CD8-positive, alpha-beta memory T cell (primary cell): ENCODE measurements at regions not wholly inside any gene's neighbourhood (a gene's known extent, or its start where the extent isn't known, plus 50 kb on each side); places are given as distances from the start of the nearest gene placed in this dataset.
A peak's percentile ranks its signal among the peaks of the same experiment; 100 is the strongest.
"Not testable (repeated sequence)": the region's sequence is repeated elsewhere in the genome, so short reads cannot be mapped to it uniquely, and the experiment has no call there.

ENCODE experiments used
- CTCF ChIA-PET: fragments of 350-600 bp; sonication (Branson Sonifier 250); formaldehyde crosslinking; loops from one replicate; lab custom pipeline; 2021; ENCODE audit warnings: antibody characterized with exemption; lab: Charles Lee
- POLR2A ChIA-PET: fragments of 350-600 bp; sonication (Branson Sonifier 250); formaldehyde crosslinking; loops from one replicate; lab custom pipeline; 2021; ENCODE audit warnings: antibody characterized with exemption; lab: Charles Lee
- DNase-seq, 5 donors: peaks; one replicate each; pipeline versions ENCODE4 v3.0.0 to v3.0.0-alpha.2; 2020 to 2022; ENCODE audit warnings: mixed read lengths in 1 of 5
- H3K27ac ChIP-seq: one replicate; pipeline ENCODE4 v1.7.0; 2013; ENCODE audit warnings: low read depth, mild to moderate bottlenecking, low read length, moderate library complexity
- H3K27me3 ChIP-seq: 2 replicates; pipeline ENCODE4 v1.7.0; 2013; ENCODE audit warnings: low read length, mild to moderate bottlenecking; ENCODE audit not compliant: insufficient read depth, poor library complexity, severe bottlenecking
- H3K36me3 ChIP-seq: 2 replicates; pipeline ENCODE4 v1.7.0; 2013; ENCODE audit warnings: mild to moderate bottlenecking, low read length, moderate library complexity; ENCODE audit not compliant: insufficient read depth
- H3K4me1 ChIP-seq: 2 replicates; pipeline ENCODE4 v1.7.0; 2013; ENCODE audit warnings: mild to moderate bottlenecking, low read length, moderate library complexity; ENCODE audit not compliant: insufficient read depth
- H3K4me3 ChIP-seq: 2 replicates; pipeline ENCODE4 v1.7.0; 2013; ENCODE audit warnings: mild to moderate bottlenecking, low read length
- H3K9me3 ChIP-seq: 2 replicates; pipeline ENCODE4 v1.7.0; 2013; ENCODE audit warnings: mild to moderate bottlenecking, low read length
- H3K27ac Mint-ChIP-seq, 8 donors: one replicate each; pipeline ENCODE4 v1.8.0; 2020 to 2021; ENCODE audit warnings: mixed read lengths in 8 of 8, mild to moderate bottlenecking in 6 of 8, inconsistent platforms in 3 of 8, moderate library complexity in 3 of 8
- H3K27me3 Mint-ChIP-seq, 2 donors: one replicate each; pipeline ENCODE4 v1.8.0; 2020 to 2021; ENCODE audit warnings: mixed read lengths in 2 of 2, mild to moderate bottlenecking in 1 of 2, moderate library complexity in 1 of 2
- H3K36me3 Mint-ChIP-seq, 3 donors: one replicate each; pipeline ENCODE4 v1.8.0; 2020 to 2021; ENCODE audit warnings: mixed read lengths in 3 of 3, inconsistent platforms in 1 of 3, mild to moderate bottlenecking in 1 of 3
- H3K4me1 Mint-ChIP-seq, 3 donors: one replicate each; pipeline ENCODE4 v1.8.0; 2020 to 2021; ENCODE audit warnings: mixed read lengths in 3 of 3, inconsistent platforms in 1 of 3, mild to moderate bottlenecking in 1 of 3
- H3K4me3 Mint-ChIP-seq, 7 donors: one replicate each; pipeline ENCODE4 v1.8.0; 2020 to 2021; ENCODE audit warnings: mixed read lengths in 7 of 7, mild to moderate bottlenecking in 6 of 7, moderate library complexity in 4 of 7, inconsistent platforms in 2 of 7
- H3K9me3 Mint-ChIP-seq, 5 donors: one replicate each; pipeline ENCODE4 v1.8.0; 2020 to 2022; ENCODE audit warnings: mixed read lengths in 5 of 5, mild to moderate bottlenecking in 3 of 5, moderate library complexity in 2 of 5, inconsistent platforms in 1 of 5

GRCh38 chr5:166803058-166803457 lies 1488.4 kb upstream of the WWC1 start:
- ChIA-PET POLR2A (no interaction called here), CTCF (no interaction called here)
- Histone ChIP-seq H3K9me3 (no peaks in the 10 kb centered on the region), H3K4me3 (no peak overlapping the region), H3K27me3 (no peaks in the 10 kb centered on the region), H3K4me1 (no peaks in the 10 kb centered on the region), H3K27ac (no peak overlapping the region), H3K36me3 (no peaks in the 10 kb centered on the region)
- no peak for DNase-seq
- H3K9me3 Mint-ChIP-seq = peaks cover 5 to 16% (median 8%) of the 10 kb centered on the region in 5 donors
- no peaks in the 10 kb centered on the region for H3K4me1 Mint-ChIP-seq
- H3K4me3 Mint-ChIP-seq = no peak overlapping the region
- no peaks in the 10 kb centered on the region for H3K36me3 Mint-ChIP-seq
- no peaks in the 10 kb centered on the region for H3K27me3 Mint-ChIP-seq
- H3K27ac Mint-ChIP-seq = no peak overlapping the region

DNA sequence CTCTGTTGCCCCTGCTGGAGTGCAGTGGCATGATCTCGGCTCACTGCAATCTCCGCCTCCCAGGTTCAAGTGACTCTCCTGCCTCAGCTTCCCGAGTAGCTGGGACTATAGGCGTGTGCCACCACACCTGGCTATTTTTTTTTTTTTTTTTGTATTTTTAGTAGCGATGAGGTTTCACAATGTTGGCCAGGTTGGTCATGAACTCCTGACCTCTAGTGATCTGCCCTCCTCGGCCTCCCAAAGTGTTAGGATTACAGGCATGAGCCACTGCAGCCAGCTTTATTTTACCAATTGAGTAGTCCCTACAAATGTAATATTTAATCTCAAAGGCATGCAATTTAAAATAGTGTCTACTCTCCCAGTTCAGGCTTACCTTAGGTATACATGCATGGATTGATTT lies 1487.2 kb upstream of the WWC1 start:
- DNase-seq, H3K9me3 ChIP-seq, H3K4me3 ChIP-seq, H3K36me3 ChIP-seq, H3K27ac Mint-ChIP-seq, CTCF ChIA-PET, H3K4me3 Mint-ChIP-seq, H3K4me1 ChIP-seq, H3K27me3 Mint-ChIP-seq, H3K36me3 Mint-ChIP-seq, H3K4me1 Mint-ChIP-seq, H3K27me3 ChIP-seq, H3K27ac ChIP-seq, POLR2A ChIA-PET: not testable (repeated sequence)
- H3K9me3 Mint-ChIP-seq = peaks cover 3 to 14% (median 12%) of the 10 kb centered on the region in 5 donors

- CTCF ChIA-PET, H3K4me1 Mint-ChIP-seq, DNase-seq, H3K36me3 Mint-ChIP-seq, H3K27me3 Mint-ChIP-seq, H3K4me3 Mint-ChIP-seq, H3K27ac Mint-ChIP-seq, H3K36me3 ChIP-seq, H3K27ac ChIP-seq, POLR2A ChIA-PET, H3K27me3 ChIP-seq, H3K9me3 ChIP-seq, H3K4me3 ChIP-seq, H3K4me1 ChIP-seq: not testable (repeated sequence)
- peaks cover 5 to 18% (median 12%) of the 10 kb centered on the region in 5 donors for H3K9me3 Mint-ChIP-seq
Observed at GRCh38 chr5:166804693-166805092, 1486.8 kb upstream of the WWC1 start.

- H3K36me3 Mint-ChIP-seq, H3K27ac ChIP-seq, DNase-seq, H3K4me3 ChIP-seq, H3K27me3 Mint-ChIP-seq, CTCF ChIA-PET, POLR2A ChIA-PET, H3K27ac Mint-ChIP-seq, H3K9me3 ChIP-seq, H3K4me1 ChIP-seq, H3K4me3 Mint-ChIP-seq, H3K36me3 ChIP-seq, H3K27me3 ChIP-seq, H3K4me1 Mint-ChIP-seq: not testable (repeated sequence)
- peaks cover 11 to 19% (median 15%) of the 10 kb centered on the region in 5 donors for H3K9me3 Mint-ChIP-seq
Observed at GRCh38 chr5:166810093-166810658, 1481.3 kb upstream of the WWC1 start.

GRCh38 chr5:166810721-166811120 lies 1480.7 kb upstream of the WWC1 start:
- POLR2A ChIA-PET = no interaction called here

GRCh38 chr5:166823360-166823759 lies 1468.1 kb upstream of the WWC1 start:
- no peaks in the 10 kb centered on the region for H3K4me1 ChIP-seq
- no peaks in the 10 kb centered on the region for H3K9me3 ChIP-seq
- H3K4me3 ChIP-seq = no peak overlapping the region
- CTCF ChIA-PET = no interaction called here
- Mint-ChIP-seq H3K27me3 (no peaks in the 10 kb centered on the region), H3K4me1 (no peaks in the 10 kb centered on the region), H3K4me3 (no peak overlapping the region), H3K9me3 (peaks cover 7 to 22% (median 11%) of the 10 kb centered on the region in 5 donors), H3K36me3 (no peaks in the 10 kb centered on the region), H3K27ac (no peak overlapping the region)
- POLR2A ChIA-PET = no interaction called here
- H3K27me3 ChIP-seq = no peaks in the 10 kb centered on the region
- DNase-seq = no peak
- H3K36me3 ChIP-seq = no peaks in the 10 kb centered on the region
- no peak overlapping the region for H3K27ac ChIP-seq

More at GRCh38 chr5:166810721-166811120, 1480.7 kb upstream of the WWC1 start:
- Histone ChIP-seq H3K27me3 (no peaks in the 10 kb centered on the region), H3K27ac (no peak overlapping the region), H3K4me1 (no peaks in the 10 kb centered on the region), H3K36me3 (no peaks in the 10 kb centered on the region), H3K4me3 (no peak overlapping the region), H3K9me3 (no peaks in the 10 kb centered on the region)
- no peaks in the 10 kb centered on the region for H3K4me1 Mint-ChIP-seq
- H3K36me3 Mint-ChIP-seq = no peaks in the 10 kb centered on the region
- no peak overlapping the region for H3K27ac Mint-ChIP-seq
- H3K4me3 Mint-ChIP-seq = no peak overlapping the region
- H3K9me3 Mint-ChIP-seq = peaks cover 11 to 17% (median 14%) of the 10 kb centered on the region in 5 donors
- CTCF ChIA-PET = no interaction called here
- DNase-seq = no peak
- no peaks in the 10 kb centered on the region for H3K27me3 Mint-ChIP-seq

DNA sequence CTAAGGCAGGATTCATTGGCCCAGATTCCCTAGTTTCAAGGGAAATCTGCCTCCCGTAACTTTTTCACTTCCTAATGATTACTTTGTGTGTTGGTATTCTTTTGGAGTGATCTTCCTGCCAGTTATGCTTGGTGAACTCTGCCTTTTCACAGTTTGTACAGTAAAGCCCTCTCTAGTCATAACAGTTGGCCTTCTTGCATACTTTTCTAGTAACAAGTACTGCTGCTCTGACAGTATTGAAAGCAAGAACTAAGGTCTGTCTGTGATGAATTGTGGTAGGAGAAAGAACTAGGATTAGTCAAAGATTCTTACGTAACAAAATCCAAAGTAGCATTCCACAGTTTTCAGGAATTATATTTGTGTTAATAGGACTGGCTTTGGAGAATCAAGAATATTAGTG lies 1457.2 kb upstream of the WWC1 start:
- no peak overlapping the region for H3K4me3 Mint-ChIP-seq
- no peaks in the 10 kb centered on the region for H3K27me3 ChIP-seq
- H3K36me3 ChIP-seq = no peaks in the 10 kb centered on the region
- peak overlapping the region; percentile 11 for H3K4me3 ChIP-seq
- H3K4me1 Mint-ChIP-seq = no peaks in the 10 kb centered on the region
- H3K36me3 Mint-ChIP-seq = no peaks in the 10 kb centered on the region
- H3K27ac Mint-ChIP-seq = no peak overlapping the region
- no peak for DNase-seq
- H3K9me3 ChIP-seq = no peaks in the 10 kb centered on the region
- no peaks in the 10 kb centered on the region for H3K27me3 Mint-ChIP-seq
- peaks cover 3 to 23% (median 3%) of the 10 kb centered on the region in 5 donors for H3K9me3 Mint-ChIP-seq
- CTCF ChIA-PET = no interaction called here
- H3K27ac ChIP-seq = no peak overlapping the region
- no peaks in the 10 kb centered on the region for H3K4me1 ChIP-seq
- POLR2A ChIA-PET = no interaction called here

GRCh38 chr5:166845044-166845443 lies 1446.4 kb upstream of the WWC1 start:
- peaks cover 0 to 1% of the 10 kb centered on the region in 2 donors for H3K27me3 Mint-ChIP-seq
- ChIA-PET POLR2A (no interaction called here), CTCF (no interaction called here)
- Histone ChIP-seq H3K36me3 (no peaks in the 10 kb centered on the region), H3K4me1 (no peaks in the 10 kb centered on the region), H3K27ac (no peak overlapping the region), H3K4me3 (no peak overlapping the region), H3K9me3 (peaks cover 7% of the 10 kb centered on the region), H3K27me3 (no peaks in the 10 kb centered on the region)
- H3K27ac Mint-ChIP-seq = no peak overlapping the region
- no peaks in the 10 kb centered on the region for H3K4me1 Mint-ChIP-seq
- H3K4me3 Mint-ChIP-seq = no peak overlapping the region
- DNase-seq = no peak
- H3K9me3 Mint-ChIP-seq = peaks cover 13 to 27% (median 16%) of the 10 kb centered on the region in 5 donors
- no peaks in the 10 kb centered on the region for H3K36me3 Mint-ChIP-seq

DNA sequence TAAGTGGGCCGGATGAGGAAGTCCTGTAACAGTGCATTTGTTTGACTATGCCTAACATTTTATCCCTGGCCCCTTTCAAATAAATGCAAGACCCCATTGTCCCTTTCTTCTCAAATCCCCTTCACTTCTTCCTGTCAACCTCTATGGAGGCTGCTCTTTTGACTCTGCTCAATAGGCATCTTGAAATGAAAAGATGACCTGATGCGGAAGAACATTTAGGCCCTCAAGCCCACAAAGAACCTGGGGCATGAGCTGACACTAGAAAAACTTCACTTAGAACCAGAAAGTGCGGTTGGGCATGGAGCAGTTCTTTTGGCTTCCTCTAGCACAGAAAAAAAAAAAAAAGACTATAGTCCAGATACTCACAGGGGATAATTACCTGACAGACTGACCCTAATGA lies 1434.7 kb upstream of the WWC1 start:
- Histone ChIP-seq H3K36me3 (no peaks in the 10 kb centered on the region), H3K4me3 (no peak overlapping the region), H3K27me3 (no peaks in the 10 kb centered on the region), H3K4me1 (no peaks in the 10 kb centered on the region), H3K9me3 (no peaks in the 10 kb centered on the region), H3K27ac (no peak overlapping the region)
- DNase-seq = no peak
- Mint-ChIP-seq H3K4me1 (no peaks in the 10 kb centered on the region), H3K4me3 (no peak overlapping the region), H3K27me3 (peaks cover 0 to 1% of the 10 kb centered on the region in 2 donors), H3K9me3 (peaks cover 0 to 10% (median 9%) of the 10 kb centered on the region in 5 donors), H3K27ac (no peak overlapping the region), H3K36me3 (no peaks in the 10 kb centered on the region)
- POLR2A ChIA-PET = no interaction called here
- CTCF ChIA-PET = no interaction called here
